DLD1 (cell line): ENCODE measurements at regions not wholly inside any gene's neighbourhood (a gene's known extent, or its start where the extent isn't known, plus 50 kb on each side); places are given as distances from the start of the nearest gene placed in this dataset.

ENCODE experiments used
- in situ Hi-C: cut with HindIII; loops from 2 replicates; pipeline ENCODE4 v1.10.0; 2017; ENCODE audit warnings: low sequenced_read_pairs

- in situ Hi-C loops = no loop called here
Observed at GRCh38 chr12:92615703-92616102, 87.1 kb upstream of the PLEKHG7 start.

- in situ Hi-C loops = no loop called here
Observed at GRCh38 chr12:92615086-92615485, 87.7 kb upstream of the PLEKHG7 start.

GRCh38 chr12:92614502-92614901 is 88.3 kb upstream of the PLEKHG7 start:
- in situ Hi-C loops = no loop called here

GRCh38 chr12:92614001-92614400 is 88.8 kb upstream of the PLEKHG7 start:
- in situ Hi-C loops = no loop called here

GRCh38 chr12:92612611-92613010 is 90.2 kb upstream of the PLEKHG7 start:
- in situ Hi-C loops = no loop called here

- in situ Hi-C loops = no loop called here
Observed at GRCh38 chr12:92608151-92609091, 94.4 kb upstream of the PLEKHG7 start.

GRCh38 chr12:92606956-92607355 is 95.8 kb upstream of the PLEKHG7 start:
- in situ Hi-C loops = no loop called here

- in situ Hi-C loops = no loop called here
Observed at GRCh38 chr12:92605621-92606170, 97.1 kb upstream of the PLEKHG7 start.

- in situ Hi-C loops = no loop called here
Observed at GRCh38 chr12:92604786-92605185, 98.0 kb upstream of the PLEKHG7 start.

- in situ Hi-C loops = no loop called here
Observed at GRCh38 chr12:92603741-92604432, 98.9 kb upstream of the PLEKHG7 start.

GRCh38 chr12:92602930-92603623 is 99.7 kb upstream of the PLEKHG7 start:
- in situ Hi-C loops = no loop called here

- in situ Hi-C loops = no loop called here
Observed at GRCh38 chr12:92602476-92602875, 100.3 kb upstream of the PLEKHG7 start.

GRCh38 chr12:92601680-92602079 is 101.1 kb upstream of the PLEKHG7 start:
- in situ Hi-C loops = no loop called here

GRCh38 chr12:92601176-92601575 is 101.6 kb upstream of the PLEKHG7 start:
- in situ Hi-C loops = no loop called here

GRCh38 chr12:92600052-92600451 is 102.7 kb upstream of the PLEKHG7 start:
- in situ Hi-C loops = no loop called here

- in situ Hi-C loops = no loop called here
Observed at GRCh38 chr12:92597997-92598396, 104.8 kb upstream of the PLEKHG7 start.

- in situ Hi-C loops = no loop called here
Observed at GRCh38 chr12:92597118-92597517, 105.7 kb upstream of the PLEKHG7 start.

GRCh38 chr12:92596383-92596782 is 106.4 kb upstream of the PLEKHG7 start:
- in situ Hi-C loops = no loop called here

- in situ Hi-C loops = no loop called here
Observed at GRCh38 chr12:92595663-92596062, 107.1 kb upstream of the PLEKHG7 start.

GRCh38 chr12:92593734-92594402 is 108.9 kb upstream of the PLEKHG7 start:
- in situ Hi-C loops = loop anchor here (5.0 kb wide), 1 partner anchor 48 kb away; no protein-coding TSS in a partner anchor
